ENCODE measurements at regions not wholly inside any gene's neighbourhood (a gene's known extent, or its start where the extent isn't known, plus 50 kb on each side); places are given as distances from the start of the nearest gene placed in this dataset.

- Histone ChIP-seq H3K4me1 (no peaks in the 10 kb centered on the region), H3K36me3 (no peaks in the 10 kb centered on the region), H3K9me3 (no peaks in the 10 kb centered on the region), H3K27me3 (no peaks in the 10 kb centered on the region), H3K4me3 (no peak overlapping the region), H3K27ac (no peak overlapping the region)
- TF ChIP-seq POLR2A (IDR thresholded peaks at IDR 0.05), result no peak
- TF ChIP-seq CTCF (IDR thresholded peaks at IDR 0.05 in 4 of 5, conservative IDR thresholded peaks at IDR 0.05 in 1 of 5), result no peak
- DNase-seq (no peak), ATAC-seq (no peak)
- in situ Hi-C loops (cut with MboI; ENCODE audit: low sequenced_read_pairs in 4 of 4), result no loop called here
- intact Hi-C loops (cut with DNase I; ENCODE audit: low total_unique reads), result no loop called here
Observed at GRCh38 chr12:25824734-25825133, 133.7 kb upstream of the RASSF8 start.

- TF ChIP-seq CTCF (IDR thresholded peaks at IDR 0.05 in 4 of 5, conservative IDR thresholded peaks at IDR 0.05 in 1 of 5) (no peak), POLR2A (IDR thresholded peaks at IDR 0.05) (no peak)
- H3K4me1 ChIP-seq, result no peaks in the 10 kb centered on the region
- no peak overlapping the region for H3K27ac ChIP-seq
- H3K36me3 ChIP-seq, result no peaks in the 10 kb centered on the region
- H3K9me3 ChIP-seq, result no peaks in the 10 kb centered on the region
- H3K27me3 ChIP-seq, result no peaks in the 10 kb centered on the region
- ATAC-seq (no peak), DNase-seq (no peak)
- in situ Hi-C loops (cut with MboI; ENCODE audit: low sequenced_read_pairs in 4 of 4), result no loop called here
- intact Hi-C loops (cut with DNase I; ENCODE audit: low total_unique reads), result no loop called here
- no peak overlapping the region for H3K4me3 ChIP-seq
Observed at GRCh38 chr12:25825446-25825845, 133.0 kb upstream of the RASSF8 start.

GRCh38 chr12:25827141-25827540 is 131.3 kb upstream of the RASSF8 start:
- Histone ChIP-seq H3K4me1 (no peaks in the 10 kb centered on the region), H3K9me3 (no peaks in the 10 kb centered on the region), H3K27me3 (no peaks in the 10 kb centered on the region), H3K36me3 (no peaks in the 10 kb centered on the region), H3K4me3 (no peak overlapping the region), H3K27ac (no peak overlapping the region)
- no peak for ATAC-seq
- intact Hi-C loops (cut with DNase I; ENCODE audit: low total_unique reads), result no loop called here
- TF ChIP-seq POLR2A (IDR thresholded peaks at IDR 0.05) (no peak), CTCF (IDR thresholded peaks at IDR 0.05 in 4 of 5, conservative IDR thresholded peaks at IDR 0.05 in 1 of 5) (no peak)
- DNase-seq, result no peak
- in situ Hi-C loops (cut with MboI; ENCODE audit: low sequenced_read_pairs in 4 of 4), result no loop called here

GRCh38 chr12:25827747-25828146 is 130.7 kb upstream of the RASSF8 start:
- DNase-seq (no peak), ATAC-seq (no peak)
- no peak for TF ChIP-seq POLR2A (IDR thresholded peaks at IDR 0.05)
- TF ChIP-seq CTCF (IDR thresholded peaks at IDR 0.05 in 4 of 5, conservative IDR thresholded peaks at IDR 0.05 in 1 of 5), result no peak
- Histone ChIP-seq H3K36me3 (no peaks in the 10 kb centered on the region), H3K27me3 (no peaks in the 10 kb centered on the region), H3K4me1 (no peaks in the 10 kb centered on the region), H3K4me3 (no peak overlapping the region), H3K27ac (no peak overlapping the region), H3K9me3 (no peaks in the 10 kb centered on the region)
- in situ Hi-C loops (cut with MboI; ENCODE audit: low sequenced_read_pairs in 4 of 4), result no loop called here
- intact Hi-C loops (cut with DNase I; ENCODE audit: low total_unique reads), result no loop called here

- no peaks in the 10 kb centered on the region for H3K9me3 ChIP-seq
- ATAC-seq (no peak), DNase-seq (no peak)
- H3K36me3 ChIP-seq, result no peaks in the 10 kb centered on the region
- no peak overlapping the region for H3K4me3 ChIP-seq
- intact Hi-C loops (cut with DNase I; ENCODE audit: low total_unique reads) (no loop called here), in situ Hi-C loops (cut with MboI; ENCODE audit: low sequenced_read_pairs in 4 of 4) (no loop called here)
- no peak overlapping the region for H3K27ac ChIP-seq
- no peaks in the 10 kb centered on the region for H3K4me1 ChIP-seq
- H3K27me3 ChIP-seq, result no peaks in the 10 kb centered on the region
- TF ChIP-seq CTCF (IDR thresholded peaks at IDR 0.05 in 4 of 5, conservative IDR thresholded peaks at IDR 0.05 in 1 of 5) (no peak), POLR2A (IDR thresholded peaks at IDR 0.05) (no peak)
Observed at GRCh38 chr12:25828188-25828587, 130.3 kb upstream of the RASSF8 start.

All from gastrocnemius medialis (tissue), 4 donors.